ENCODE measurements at regions not wholly inside any gene's neighbourhood (a gene's known extent, or its start where the extent isn't known, plus 50 kb on each side); places are given as distances from the start of the nearest gene placed in this dataset.

- Histone ChIP-seq H3K4me1 (ENCODE audit: control insufficient read depth in 5 of 5, insufficient read depth in 5 of 5, low read length in 5 of 5) (peaks cover 0 to 19% (median 6%) of the 10 kb centered on the region in 5 donors), H3K27ac (ENCODE audit: low read depth, low read length) (no peak overlapping the region), H3K27me3 (ENCODE audit: control insufficient read depth in 5 of 5, insufficient read depth in 4 of 5, low read length in 5 of 5) (no peaks in the 10 kb centered on the region), H3K4me3 (ENCODE audit: low read depth in 1 of 5, low read length in 5 of 5) (no peak overlapping the region), H3K9ac (ENCODE audit: low read length in 5 of 5) (no peak overlapping the region), H3K36me3 (ENCODE audit: control insufficient read depth in 5 of 5, insufficient read depth in 5 of 5, low read length in 5 of 5) (no peaks in the 10 kb centered on the region), H3K9me3 (ENCODE audit: control insufficient read depth in 5 of 5, low read length in 5 of 5) (peaks cover 0 to 9% (median 0%) of the 10 kb centered on the region in 5 donors)
Observed at GRCh38 chr19:29104605-29105241, 108.2 kb downstream of the UQCRFS1 start.

DNA sequence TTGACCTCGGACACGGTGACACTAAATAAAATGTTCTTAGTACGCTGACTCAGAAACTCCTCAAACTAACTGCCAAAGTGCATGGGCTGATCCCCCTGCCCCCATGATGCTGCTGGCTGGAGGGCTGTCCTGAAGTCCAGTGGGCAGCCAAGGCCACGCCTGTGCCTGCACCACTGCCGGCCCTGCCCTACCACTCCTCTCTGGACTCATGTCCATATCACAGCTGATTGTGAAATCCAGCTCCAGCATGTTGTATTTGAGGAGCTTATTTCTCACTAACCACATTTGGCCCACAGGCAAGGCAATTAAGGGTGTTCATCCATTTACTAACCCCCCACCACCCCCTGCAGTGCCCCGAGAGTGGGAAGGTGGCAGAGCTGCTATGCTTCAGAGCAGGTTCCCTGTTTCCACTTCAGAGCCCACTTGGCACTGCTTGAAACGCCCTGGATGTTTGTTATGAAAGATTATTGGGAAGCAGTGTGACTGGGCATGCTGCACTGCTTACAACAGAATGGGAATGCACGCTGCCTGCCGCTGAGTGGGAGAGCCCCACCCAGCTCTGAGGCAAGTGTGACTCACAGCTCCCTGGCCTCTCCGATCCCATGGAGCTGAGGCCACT is 114.0 kb downstream of the UQCRFS1 start:
- Histone ChIP-seq H3K9me3 (ENCODE audit: control insufficient read depth in 5 of 5, low read length in 5 of 5) (peaks cover 0 to 3% (median 0%) of the 10 kb centered on the region in 5 donors), H3K4me1 (ENCODE audit: control insufficient read depth in 5 of 5, insufficient read depth in 5 of 5, low read length in 5 of 5) (peaks cover 2 to 40% (median 34%) of the 10 kb centered on the region in 5 donors), H3K27me3 (ENCODE audit: control insufficient read depth in 5 of 5, insufficient read depth in 4 of 5, low read length in 5 of 5) (peaks cover 0 to 5% (median 0%) of the 10 kb centered on the region in 5 donors), H3K27ac (ENCODE audit: low read depth, low read length) (peak overlapping the region; percentile 96), H3K4me3 (ENCODE audit: low read depth in 1 of 5, low read length in 5 of 5) (no peak overlapping the region), H3K36me3 (ENCODE audit: control insufficient read depth in 5 of 5, insufficient read depth in 5 of 5, low read length in 5 of 5) (no peaks in the 10 kb centered on the region), H3K9ac (ENCODE audit: low read length in 5 of 5) (peak overlapping the region in 2 of 5 donors; percentile 17 to 54)

GRCh38 chr19:29098091-29098490 is 114.9 kb downstream of the UQCRFS1 start:
- peaks cover 7 to 49% (median 42%) of the 10 kb centered on the region in 5 donors for H3K4me1 ChIP-seq (ENCODE audit: control insufficient read depth in 5 of 5, insufficient read depth in 5 of 5, low read length in 5 of 5)
- H3K27ac ChIP-seq (ENCODE audit: low read depth, low read length), result peak overlapping the region; percentile 96
- H3K4me3 ChIP-seq (ENCODE audit: low read depth in 1 of 5, low read length in 5 of 5), result no peak overlapping the region
- H3K9me3 ChIP-seq (ENCODE audit: control insufficient read depth in 5 of 5, low read length in 5 of 5), result peaks cover 0 to 3% (median 0%) of the 10 kb centered on the region in 5 donors
- no peak overlapping the region for H3K9ac ChIP-seq (ENCODE audit: low read length in 5 of 5)
- no peaks in the 10 kb centered on the region for H3K36me3 ChIP-seq (ENCODE audit: control insufficient read depth in 5 of 5, insufficient read depth in 5 of 5, low read length in 5 of 5)
- H3K27me3 ChIP-seq (ENCODE audit: control insufficient read depth in 5 of 5, insufficient read depth in 4 of 5, low read length in 5 of 5), result peaks cover 0 to 5% (median 0%) of the 10 kb centered on the region in 5 donors

DNA sequence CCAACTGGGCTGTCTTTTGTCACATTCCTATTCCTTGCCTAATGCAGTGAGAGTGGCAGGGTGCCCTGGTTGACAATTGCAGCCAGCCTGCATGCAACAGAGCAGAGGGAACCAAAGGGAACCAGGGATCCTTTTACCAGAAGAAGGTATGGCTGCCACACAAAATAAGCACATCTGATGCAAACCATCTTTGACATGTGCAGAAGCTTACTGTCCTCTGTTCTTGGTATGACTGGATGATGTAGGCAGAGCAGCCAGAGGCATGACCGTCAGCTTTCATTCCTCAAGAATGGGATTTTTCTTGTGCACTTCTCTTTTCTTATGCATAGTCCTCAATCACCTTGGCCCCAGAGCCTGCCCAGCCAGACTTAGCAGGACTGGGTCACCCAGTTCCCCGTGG is 116.1 kb downstream of the UQCRFS1 start:
- Histone ChIP-seq H3K4me3 (ENCODE audit: low read depth in 1 of 5, low read length in 5 of 5) (no peak overlapping the region), H3K36me3 (ENCODE audit: control insufficient read depth in 5 of 5, insufficient read depth in 5 of 5, low read length in 5 of 5) (no peaks in the 10 kb centered on the region), H3K27ac (ENCODE audit: low read depth, low read length) (no peak overlapping the region), H3K27me3 (ENCODE audit: control insufficient read depth in 5 of 5, insufficient read depth in 4 of 5, low read length in 5 of 5) (peaks cover 0 to 5% (median 0%) of the 10 kb centered on the region in 5 donors), H3K4me1 (ENCODE audit: control insufficient read depth in 5 of 5, insufficient read depth in 5 of 5, low read length in 5 of 5) (peaks cover 7 to 52% (median 45%) of the 10 kb centered on the region in 5 donors), H3K9me3 (ENCODE audit: control insufficient read depth in 5 of 5, low read length in 5 of 5) (peaks cover 0 to 3% (median 0%) of the 10 kb centered on the region in 5 donors), H3K9ac (ENCODE audit: low read length in 5 of 5) (no peak overlapping the region)

GRCh38 chr19:29093553-29093908 is 119.4 kb downstream of the UQCRFS1 start:
- peak overlapping the region in 3 of 5 donors; percentile 20 to 59 (median 41) for H3K9ac ChIP-seq (ENCODE audit: low read length in 5 of 5)
- no peaks in the 10 kb centered on the region for H3K9me3 ChIP-seq (ENCODE audit: control insufficient read depth in 5 of 5, low read length in 5 of 5)
- H3K36me3 ChIP-seq (ENCODE audit: control insufficient read depth in 5 of 5, insufficient read depth in 5 of 5, low read length in 5 of 5), result no peaks in the 10 kb centered on the region
- H3K4me1 ChIP-seq (ENCODE audit: control insufficient read depth in 5 of 5, insufficient read depth in 5 of 5, low read length in 5 of 5), result peaks cover 5 to 45% (median 33%) of the 10 kb centered on the region in 5 donors
- peak overlapping the region; percentile 69 for H3K27ac ChIP-seq (ENCODE audit: low read depth, low read length)
- no peak overlapping the region for H3K4me3 ChIP-seq (ENCODE audit: low read depth in 1 of 5, low read length in 5 of 5)
- peaks cover 0 to 5% (median 0%) of the 10 kb centered on the region in 5 donors for H3K27me3 ChIP-seq (ENCODE audit: control insufficient read depth in 5 of 5, insufficient read depth in 4 of 5, low read length in 5 of 5)

DNA sequence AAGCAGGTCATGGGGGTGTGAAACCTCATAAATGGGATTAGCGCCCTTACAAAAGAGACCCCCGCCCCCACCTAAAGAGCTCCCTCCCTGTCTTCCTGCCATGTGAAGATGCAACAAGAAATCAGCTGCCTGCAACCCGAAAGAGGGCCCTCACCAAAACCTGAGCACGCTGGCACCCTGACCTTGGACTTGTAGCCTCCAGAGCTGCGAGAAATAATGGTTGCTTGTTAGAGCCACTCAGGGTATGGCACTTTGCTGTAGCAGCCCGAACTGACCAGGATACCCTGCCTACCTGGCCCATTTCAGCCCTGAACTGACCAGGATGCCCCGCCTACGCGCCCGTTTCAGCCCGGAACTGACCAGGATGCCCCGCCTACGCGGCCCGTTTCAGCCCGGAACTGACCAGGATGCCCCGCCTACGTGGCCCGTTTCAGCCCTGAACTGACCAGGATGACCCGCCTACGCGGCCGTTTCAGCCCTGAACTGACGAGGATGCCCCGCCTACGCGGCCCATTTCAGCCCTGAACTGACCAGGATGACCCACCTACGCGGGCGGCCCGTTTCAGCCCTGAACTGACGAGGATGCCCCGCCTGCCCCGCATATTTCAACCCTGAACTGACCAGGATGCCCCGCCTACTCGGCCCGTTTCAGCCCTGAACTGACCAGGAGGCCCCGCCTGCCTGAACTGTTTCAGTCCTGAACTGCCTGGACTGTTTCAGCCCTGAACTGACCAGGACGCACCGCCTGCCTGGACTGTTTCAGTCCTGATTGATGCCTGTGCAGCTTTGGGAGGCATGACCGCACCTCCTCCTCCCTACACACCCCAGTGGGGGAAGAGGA is 120.0 kb downstream of the UQCRFS1 start:
- Histone ChIP-seq H3K4me3 (ENCODE audit: low read depth in 1 of 5, low read length in 5 of 5) (no peak overlapping the region), H3K27ac (ENCODE audit: low read depth, low read length) (peak overlapping the region; percentile 69), H3K27me3 (ENCODE audit: control insufficient read depth in 5 of 5, insufficient read depth in 4 of 5, low read length in 5 of 5) (peaks cover 0 to 3% (median 0%) of the 10 kb centered on the region in 5 donors)

GRCh38 chr19:29090783-29091526 is 122.0 kb downstream of the UQCRFS1 start:
- Histone ChIP-seq H3K4me3 (ENCODE audit: low read depth in 1 of 5, low read length in 5 of 5) (no peak overlapping the region), H3K27ac (ENCODE audit: low read depth, low read length) (no peak overlapping the region), H3K27me3 (ENCODE audit: control insufficient read depth in 5 of 5, insufficient read depth in 4 of 5, low read length in 5 of 5) (peaks cover 0 to 3% (median 0%) of the 10 kb centered on the region in 5 donors), H3K9ac (ENCODE audit: low read length in 5 of 5) (no peak overlapping the region), H3K36me3 (ENCODE audit: control insufficient read depth in 5 of 5, insufficient read depth in 5 of 5, low read length in 5 of 5) (no peaks in the 10 kb centered on the region), H3K4me1 (ENCODE audit: control insufficient read depth in 5 of 5, insufficient read depth in 5 of 5, low read length in 5 of 5) (peaks cover 0 to 22% (median 12%) of the 10 kb centered on the region in 5 donors), H3K9me3 (ENCODE audit: control insufficient read depth in 5 of 5, low read length in 5 of 5) (no peaks in the 10 kb centered on the region)

More for the DNA sequence above, 120.0 kb downstream of the UQCRFS1 start:
- Histone ChIP-seq H3K9me3 (ENCODE audit: control insufficient read depth in 5 of 5, low read length in 5 of 5) (no peaks in the 10 kb centered on the region), H3K4me1 (ENCODE audit: control insufficient read depth in 5 of 5, insufficient read depth in 5 of 5, low read length in 5 of 5) (peaks cover 3 to 39% (median 27%) of the 10 kb centered on the region in 5 donors), H3K9ac (ENCODE audit: low read length in 5 of 5) (peak overlapping the region in 2 of 5 donors; percentile 20 to 27), H3K36me3 (ENCODE audit: control insufficient read depth in 5 of 5, insufficient read depth in 5 of 5, low read length in 5 of 5) (no peaks in the 10 kb centered on the region)

GRCh38 chr19:29089315-29089870 is 123.6 kb downstream of the UQCRFS1 start:
- Histone ChIP-seq H3K27me3 (ENCODE audit: control insufficient read depth in 5 of 5, insufficient read depth in 4 of 5, low read length in 5 of 5) (peaks cover 0 to 9% (median 0%) of the 10 kb centered on the region in 5 donors), H3K27ac (ENCODE audit: low read depth, low read length) (no peak overlapping the region), H3K9ac (ENCODE audit: low read length in 5 of 5) (no peak overlapping the region), H3K9me3 (ENCODE audit: control insufficient read depth in 5 of 5, low read length in 5 of 5) (no peaks in the 10 kb centered on the region), H3K4me3 (ENCODE audit: low read depth in 1 of 5, low read length in 5 of 5) (no peak overlapping the region), H3K36me3 (ENCODE audit: control insufficient read depth in 5 of 5, insufficient read depth in 5 of 5, low read length in 5 of 5) (no peaks in the 10 kb centered on the region), H3K4me1 (ENCODE audit: control insufficient read depth in 5 of 5, insufficient read depth in 5 of 5, low read length in 5 of 5) (peaks cover 0 to 16% (median 12%) of the 10 kb centered on the region in 5 donors)

DNA sequence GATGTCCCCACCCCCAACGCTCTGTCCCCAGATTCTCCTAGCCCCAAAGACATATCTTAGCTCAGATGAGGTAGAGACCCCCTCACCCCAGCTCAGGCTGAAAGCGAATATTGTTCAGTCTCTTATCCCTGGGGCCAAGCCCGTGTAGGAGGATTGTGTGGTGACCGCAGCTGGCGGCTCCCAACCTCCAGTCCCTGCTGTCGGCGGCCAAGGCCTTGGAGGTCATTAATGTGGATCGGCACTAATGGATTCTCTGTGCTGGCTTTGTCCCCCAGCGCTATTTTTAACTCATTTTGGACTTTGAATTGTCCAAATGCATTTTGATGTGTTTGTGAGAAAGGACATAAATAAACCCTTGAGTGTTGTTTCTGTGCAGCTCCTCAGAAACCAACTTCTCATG is 124.2 kb downstream of the UQCRFS1 start:
- H3K27me3 ChIP-seq (ENCODE audit: control insufficient read depth in 5 of 5, insufficient read depth in 4 of 5, low read length in 5 of 5), result peaks cover 0 to 9% (median 0%) of the 10 kb centered on the region in 5 donors

More for the DNA sequence above, 124.2 kb downstream of the UQCRFS1 start:
- Histone ChIP-seq H3K27ac (ENCODE audit: low read depth, low read length) (no peak overlapping the region), H3K4me3 (ENCODE audit: low read depth in 1 of 5, low read length in 5 of 5) (no peak overlapping the region), H3K9ac (ENCODE audit: low read length in 5 of 5) (no peak overlapping the region), H3K36me3 (ENCODE audit: control insufficient read depth in 5 of 5, insufficient read depth in 5 of 5, low read length in 5 of 5) (no peaks in the 10 kb centered on the region), H3K4me1 (ENCODE audit: control insufficient read depth in 5 of 5, insufficient read depth in 5 of 5, low read length in 5 of 5) (peaks cover 0 to 10% (median 7%) of the 10 kb centered on the region in 5 donors), H3K9me3 (ENCODE audit: control insufficient read depth in 5 of 5, low read length in 5 of 5) (no peaks in the 10 kb centered on the region)
